ENCODE measurements at regions not wholly inside any gene's neighbourhood (a gene's known extent, or its start where the extent isn't known, plus 50 kb on each side); places are given as distances from the start of the nearest gene placed in this dataset.

- H3K9me3 Mint-ChIP-seq (ENCODE audit: insufficient read depth) = no peaks in the 10 kb centered on the region
- Histone ChIP-seq H3K27me3 (replicated peaks in 1 of 4; ENCODE audit: control extremely low read depth in 1 of 4, control insufficient read depth in 3 of 4, insufficient read depth in 4 of 4, low read length in 3 of 4) (no peaks in the 10 kb centered on the region), H2AFZ (ENCODE audit: insufficient read depth, low read depth, low read length, poor library complexity, severe bottlenecking) (no peak overlapping the region), H3K4me1 (ENCODE audit: control insufficient read depth in 2 of 2, insufficient read depth in 2 of 2, low read length in 2 of 2) (no peaks in the 10 kb centered on the region), H3K4me2 (replicated peaks; ENCODE audit: low read depth, low read length, poor library complexity, severe bottlenecking) (no peak overlapping the region), H3K9me3 (ENCODE audit: control extremely low read depth in 1 of 3, control insufficient read depth in 2 of 3, insufficient read depth in 1 of 3, low read length in 2 of 3) (no peaks in the 10 kb centered on the region), H3K4me3 (ENCODE audit: control extremely low read depth in 1 of 5, extremely low read depth in 1 of 5, insufficient read depth in 1 of 5, low read depth in 2 of 5, low read length in 4 of 5) (no peak overlapping the region), H3K79me2 (ENCODE audit: control insufficient read depth, insufficient read depth, low read length) (no peaks in the 10 kb centered on the region), H3K27ac (ENCODE audit: low read length in 2 of 2) (no peak overlapping the region), H3K9ac (ENCODE audit: low read length) (no peak overlapping the region), H3K36me3 (replicated peaks in 1 of 2; ENCODE audit: control extremely low read depth in 1 of 2, control insufficient read depth in 1 of 2, extremely low read depth in 1 of 2, insufficient read depth in 2 of 2, low read length in 1 of 2) (no peaks in the 10 kb centered on the region), H4K20me1 (ENCODE audit: control insufficient read depth, insufficient read depth, low read length, poor library complexity, severe bottlenecking) (no peaks in the 10 kb centered on the region)
- TF ChIP-seq CTCF (IDR thresholded peaks at IDR 0.05) (no peak), EZH2 (IDR thresholded peaks at IDR 0.05; ENCODE audit: borderline replicate concordance, insufficient read depth, low read depth, low read length, poor library complexity, severe bottlenecking) (no peak)
- CTCF ChIA-PET = no interaction called here
- H3K4me3 Mint-ChIP-seq = no peak overlapping the region
- POLR2A ChIA-PET = no interaction called here
- intact Hi-C loops (cut with micrococcal nuclease) = no loop called here
- no peaks in the 10 kb centered on the region for H3K4me1 Mint-ChIP-seq
- ATAC-seq (ENCODE audit: low read depth) (no peak), DNase-seq (no peak)
- H3K27ac Mint-ChIP-seq = no peak overlapping the region
- H3K27me3 Mint-ChIP-seq = no peaks in the 10 kb centered on the region
These were observed 257.8 kb upstream of the LMO3 start for GRCh38 chr12:16863742-16864141.

DNA sequence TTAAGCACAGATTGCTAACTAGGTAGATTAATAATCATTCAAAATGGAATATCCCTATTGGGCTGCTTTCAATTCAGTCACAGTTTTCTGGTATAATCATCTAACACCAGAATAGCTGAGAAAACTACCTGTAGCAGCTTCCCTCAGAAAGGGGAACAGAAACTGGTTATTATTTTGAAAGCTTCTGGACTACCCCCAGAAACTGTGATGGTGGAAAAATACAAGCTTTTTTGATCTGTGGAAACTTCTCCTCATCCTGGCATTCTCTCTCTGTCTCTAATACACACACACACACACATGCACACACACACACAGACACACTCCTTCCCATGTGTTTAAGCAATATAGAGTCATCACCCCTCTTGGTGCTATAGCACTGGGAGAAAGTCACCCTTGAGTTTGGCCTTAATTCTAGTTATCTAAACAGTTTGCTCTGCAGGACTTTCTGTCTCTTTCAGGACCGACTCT is 251.5 kb upstream of the LMO3 start:
- H3K27me3 ChIP-seq (replicated peaks in 1 of 4; ENCODE audit: control extremely low read depth in 1 of 4, control insufficient read depth in 3 of 4, insufficient read depth in 4 of 4, low read length in 3 of 4) = no peaks in the 10 kb centered on the region
- no peaks in the 10 kb centered on the region for H4K20me1 ChIP-seq (ENCODE audit: control insufficient read depth, insufficient read depth, low read length, poor library complexity, severe bottlenecking)
- H3K27ac ChIP-seq (ENCODE audit: low read length in 2 of 2) = no peak overlapping the region
- DNase-seq (no peak), ATAC-seq (ENCODE audit: low read depth) (no peak)
- no peak overlapping the region for H3K9ac ChIP-seq (ENCODE audit: low read length)
- no peak overlapping the region for H3K27ac Mint-ChIP-seq
- H3K9me3 Mint-ChIP-seq (ENCODE audit: insufficient read depth) = no peaks in the 10 kb centered on the region
- no peaks in the 10 kb centered on the region for H3K4me1 Mint-ChIP-seq
- ChIA-PET POLR2A (no interaction called here), CTCF (no interaction called here)
- intact Hi-C loops (cut with micrococcal nuclease) = no loop called here
- no peak overlapping the region for H3K4me2 ChIP-seq (replicated peaks; ENCODE audit: low read depth, low read length, poor library complexity, severe bottlenecking)
- H3K79me2 ChIP-seq (ENCODE audit: control insufficient read depth, insufficient read depth, low read length) = no peaks in the 10 kb centered on the region
- no CpG with 5 or more reads among the region's 1 CpG for WGBS (ENCODE audit: insufficient coverage)
- no peak overlapping the region for H3K4me3 Mint-ChIP-seq
- H3K27me3 Mint-ChIP-seq = no peaks in the 10 kb centered on the region
- TF ChIP-seq EZH2 (IDR thresholded peaks at IDR 0.05; ENCODE audit: borderline replicate concordance, insufficient read depth, low read depth, low read length, poor library complexity, severe bottlenecking) = no peak
- TF ChIP-seq CTCF (IDR thresholded peaks at IDR 0.05) = no peak
- H3K36me3 ChIP-seq (replicated peaks in 1 of 2; ENCODE audit: control extremely low read depth in 1 of 2, control insufficient read depth in 1 of 2, extremely low read depth in 1 of 2, insufficient read depth in 2 of 2, low read length in 1 of 2) = no peaks in the 10 kb centered on the region
- no peaks in the 10 kb centered on the region for H3K4me1 ChIP-seq (ENCODE audit: control insufficient read depth in 2 of 2, insufficient read depth in 2 of 2, low read length in 2 of 2)
- no peak overlapping the region for H3K4me3 ChIP-seq (ENCODE audit: control extremely low read depth in 1 of 5, extremely low read depth in 1 of 5, insufficient read depth in 1 of 5, low read depth in 2 of 5, low read length in 4 of 5)
- H2AFZ ChIP-seq (ENCODE audit: insufficient read depth, low read depth, low read length, poor library complexity, severe bottlenecking) = no peak overlapping the region
- peaks cover 0 to 10% (median 0%) of the 10 kb centered on the region in 3 donors for H3K9me3 ChIP-seq (ENCODE audit: control extremely low read depth in 1 of 3, control insufficient read depth in 2 of 3, insufficient read depth in 1 of 3, low read length in 2 of 3)

All from B cell (primary cell).